SU-DHL-6 (cell line): ENCODE measurements at regions not wholly inside any gene's neighbourhood (a gene's known extent, or its start where the extent isn't known, plus 50 kb on each side); places are given as distances from the start of the nearest gene placed in this dataset.

ENCODE experiments used
- H2AFZ ChIP-seq: fragments of 200-600 bp; sonication (generic); 2 replicates; pipeline ENCODE4 v1.6.1; 2014; ENCODE audit warnings: low read depth, mild to moderate bottlenecking, moderate library complexity, mixed read lengths, antibody characterized with exemption, low read length; ENCODE audit not compliant: severe bottlenecking
- H3F3A ChIP-seq: fragments of 200-600 bp; shearing (Covaris generic); 2 replicates; pipeline ENCODE4 v1.6.0; 2016; ENCODE audit warnings: antibody characterized with exemption, mild to moderate bottlenecking; ENCODE audit not compliant: insufficient read depth
- H3K27ac ChIP-seq: fragments of 200-600 bp; sonication (generic); 2 replicates; pipeline ENCODE4 v1.5.1; 2016; ENCODE audit warnings: low read depth, mild to moderate bottlenecking, low read length, moderate library complexity, mixed read lengths
- H3K27me3 ChIP-seq: fragments of 200-600 bp; sonication (generic), shearing (Covaris generic); 2 replicates; pipeline ENCODE4 v1.6.0; 2014; ENCODE audit warnings: mild to moderate bottlenecking, low read length
- H3K36me3 ChIP-seq: fragments of 200-600 bp; sonication (generic); 2 replicates; pipeline ENCODE4 v1.6.1; 2014; ENCODE audit warnings: mild to moderate bottlenecking, low read length, mixed read lengths
- H3K4me2 ChIP-seq: fragments of 300-600, 200-600 bp; shearing (Covaris generic), sonication (generic); 2 replicates; pipeline ENCODE4 v1.6.0; 2014; ENCODE audit warnings: low read length, low read depth, mild to moderate bottlenecking; ENCODE audit not compliant: poor library complexity, severe bottlenecking
- H3K4me3 ChIP-seq: fragments of 200-600 bp; sonication (generic); 2 replicates; pipeline ENCODE4 v1.5.1; 2014; ENCODE audit warnings: antibody characterized with exemption, low read length, mild to moderate bottlenecking, mixed read lengths; ENCODE audit not compliant: insufficient read depth, poor library complexity, severe bottlenecking
- H3K79me2 ChIP-seq: fragments of 200-600 bp; sonication (generic); 2 replicates; pipeline ENCODE4 v1.6.1; 2014; ENCODE audit warnings: mild to moderate bottlenecking, low read length, moderate library complexity; ENCODE audit not compliant: insufficient read depth
- H3K9ac ChIP-seq: fragments of 200-600 bp; sonication (generic); 2 replicates; pipeline ENCODE4 v1.7.0; 2014; ENCODE audit warnings: mild to moderate bottlenecking, low read length
- H3K9me2 ChIP-seq: fragments of 200-600 bp; sonication (generic); replicated peaks from 2 replicates; pipeline ENCODE4 v1.6.1; 2014; ENCODE audit warnings: low read length; ENCODE audit not compliant: insufficient read depth
- H3K9me3 ChIP-seq: fragments of 200-600 bp; sonication (generic); 2 replicates; pipeline ENCODE4 v1.6.1; 2014; ENCODE audit warnings: low read length, mixed read lengths; ENCODE audit not compliant: insufficient read depth
- H4K20me1 ChIP-seq: fragments of 200-600 bp; sonication (generic); 2 replicates; pipeline ENCODE4 v1.6.1; 2014; ENCODE audit warnings: low read depth, mild to moderate bottlenecking, antibody characterized with exemption, low read length, moderate library complexity, mixed read lengths
- CTCF ChIP-seq: fragments of 200-600 bp; sonication (generic); IDR thresholded peaks from one replicate; pipeline ENCODE4 v1.5.1; 2017; ENCODE audit warnings: antibody characterized with exemption, mild to moderate bottlenecking, low read length, moderate library complexity; ENCODE audit not compliant: insufficient read depth, poor library complexity, severe bottlenecking
- EZH2phosphoT487 ChIP-seq: fragments of 200-600 bp; sonication (generic), shearing (Covaris generic); conservative IDR thresholded peaks from 2 replicates; pipeline ENCODE4 v1.6.1; 2018; ENCODE audit warnings: mild to moderate bottlenecking, antibody characterized with exemption, low read length, moderate library complexity, mixed read lengths

GRCh38 chr9:108160706-108161355 lies 671.3 kb upstream of the KLF4 start:
- Histone ChIP-seq H3K9me2 (no peaks in the 10 kb centered on the region), H3K27me3 (no peaks in the 10 kb centered on the region), H4K20me1 (no peaks in the 10 kb centered on the region), H3K79me2 (no peaks in the 10 kb centered on the region), H3K4me2 (no peak overlapping the region), H3K9ac (no peak overlapping the region), H3F3A (no peaks in the 10 kb centered on the region), H3K36me3 (no peaks in the 10 kb centered on the region), H3K27ac (no peak overlapping the region), H2AFZ (no peak overlapping the region), H3K9me3 (no peaks in the 10 kb centered on the region), H3K4me3 (no peak overlapping the region)
- TF ChIP-seq CTCF: no peak

- H3K9me3 ChIP-seq: no peaks in the 10 kb centered on the region
- H4K20me1 ChIP-seq: no peaks in the 10 kb centered on the region
- TF ChIP-seq CTCF: no peak
- TF ChIP-seq EZH2phosphoT487: no peak
- H3K4me3 ChIP-seq: no peak overlapping the region
- H3K27ac ChIP-seq: no peak overlapping the region
- no peaks in the 10 kb centered on the region for H3K27me3 ChIP-seq
- H3K4me2 ChIP-seq: no peak overlapping the region
- no peak overlapping the region for H3K9ac ChIP-seq
- H3K9me2 ChIP-seq: no peaks in the 10 kb centered on the region
- no peaks in the 10 kb centered on the region for H3K79me2 ChIP-seq
- no peaks in the 10 kb centered on the region for H3K36me3 ChIP-seq
- no peaks in the 10 kb centered on the region for H3F3A ChIP-seq
- no peak overlapping the region for H2AFZ ChIP-seq
Observed at GRCh38 chr9:108160039-108160438, 670.5 kb upstream of the KLF4 start.

GRCh38 chr9:108158236-108158995 lies 668.8 kb upstream of the KLF4 start:
- no peak overlapping the region for H3K27ac ChIP-seq
- no peaks in the 10 kb centered on the region for H3K36me3 ChIP-seq
- H3K9me2 ChIP-seq: no peaks in the 10 kb centered on the region
- no peaks in the 10 kb centered on the region for H3K79me2 ChIP-seq
- H3K9ac ChIP-seq: no peak overlapping the region
- H3F3A ChIP-seq: no peaks in the 10 kb centered on the region
- H3K9me3 ChIP-seq: no peaks in the 10 kb centered on the region
- H2AFZ ChIP-seq: no peak overlapping the region
- H3K4me3 ChIP-seq: no peak overlapping the region
- no peaks in the 10 kb centered on the region for H3K27me3 ChIP-seq
- H4K20me1 ChIP-seq: no peaks in the 10 kb centered on the region
- H3K4me2 ChIP-seq: no peak overlapping the region
- TF ChIP-seq EZH2phosphoT487: no peak
- TF ChIP-seq CTCF: no peak
